22Rv1 (cell line): ENCODE measurements at regions not wholly inside any gene's neighbourhood (a gene's known extent, or its start where the extent isn't known, plus 50 kb on each side); places are given as distances from the start of the nearest gene placed in this dataset.
"Not testable (repeated sequence)": the region's sequence is repeated elsewhere in the genome, so short reads cannot be mapped to it uniquely, and the experiment has no call there.

Experiments used
- ZFX ChIP-seq: fragments of 450-650 bp; IDR thresholded peaks from 2 replicates; pipeline ENCODE4 v1.6.1; 2017; ENCODE audit warnings: antibody characterized with exemption, borderline replicate concordance
- TF ChIP-seq, protein P1 (sequence below): fragments of 450-650 bp; IDR thresholded peaks from 2 replicates; pipeline ENCODE4 v1.5.1; 2017; ENCODE audit warnings: mild to moderate bottlenecking

GRCh38 chr2:47976728-47977127, 70.4 kb upstream of the FBXO11 start:
- TF ChIP-seq, protein P1, sequence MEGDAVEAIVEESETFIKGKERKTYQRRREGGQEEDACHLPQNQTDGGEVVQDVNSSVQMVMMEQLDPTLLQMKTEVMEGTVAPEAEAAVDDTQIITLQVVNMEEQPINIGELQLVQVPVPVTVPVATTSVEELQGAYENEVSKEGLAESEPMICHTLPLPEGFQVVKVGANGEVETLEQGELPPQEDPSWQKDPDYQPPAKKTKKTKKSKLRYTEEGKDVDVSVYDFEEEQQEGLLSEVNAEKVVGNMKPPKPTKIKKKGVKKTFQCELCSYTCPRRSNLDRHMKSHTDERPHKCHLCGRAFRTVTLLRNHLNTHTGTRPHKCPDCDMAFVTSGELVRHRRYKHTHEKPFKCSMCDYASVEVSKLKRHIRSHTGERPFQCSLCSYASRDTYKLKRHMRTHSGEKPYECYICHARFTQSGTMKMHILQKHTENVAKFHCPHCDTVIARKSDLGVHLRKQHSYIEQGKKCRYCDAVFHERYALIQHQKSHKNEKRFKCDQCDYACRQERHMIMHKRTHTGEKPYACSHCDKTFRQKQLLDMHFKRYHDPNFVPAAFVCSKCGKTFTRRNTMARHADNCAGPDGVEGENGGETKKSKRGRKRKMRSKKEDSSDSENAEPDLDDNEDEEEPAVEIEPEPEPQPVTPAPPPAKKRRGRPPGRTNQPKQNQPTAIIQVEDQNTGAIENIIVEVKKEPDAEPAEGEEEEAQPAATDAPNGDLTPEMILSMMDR = not testable (repeated sequence)
- not testable (repeated sequence) for TF ChIP-seq ZFX
